Kidney capillary endothelial cell (primary cell): ENCODE measurements at regions not wholly inside any gene's neighbourhood (a gene's known extent, or its start where the extent isn't known, plus 50 kb on each side); places are given as distances from the start of the nearest gene placed in this dataset.
"Not testable (repeated sequence)": the region's sequence is repeated elsewhere in the genome, so short reads cannot be mapped to it uniquely, and the experiment has no call there.

Source experiments
- DNase-seq: peaks from one replicate; pipeline ENCODE4 v3.0.0-alpha.2; 2018; ENCODE audit warnings: low spot score

DNA sequence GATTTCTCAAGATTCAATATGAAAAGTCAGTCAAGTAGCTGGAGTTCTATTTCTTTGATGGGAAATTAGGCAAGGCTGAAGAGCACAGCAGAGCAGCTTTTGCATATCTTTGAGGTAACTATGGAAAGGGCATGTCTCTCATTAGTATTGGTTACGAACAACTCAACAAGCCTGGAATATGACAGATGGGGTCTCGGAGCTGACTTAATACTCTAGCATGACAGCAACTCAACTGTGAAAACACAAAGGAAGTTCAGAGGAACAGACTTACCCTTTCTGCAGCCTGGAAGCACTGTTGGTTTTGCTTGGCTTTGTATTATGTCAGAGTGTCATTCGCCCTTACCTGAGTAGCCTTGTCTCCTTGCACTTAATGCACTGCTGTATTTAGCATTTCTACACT is 79.9 kb upstream of the AADAT start:
- no peak for DNase-seq

DNA sequence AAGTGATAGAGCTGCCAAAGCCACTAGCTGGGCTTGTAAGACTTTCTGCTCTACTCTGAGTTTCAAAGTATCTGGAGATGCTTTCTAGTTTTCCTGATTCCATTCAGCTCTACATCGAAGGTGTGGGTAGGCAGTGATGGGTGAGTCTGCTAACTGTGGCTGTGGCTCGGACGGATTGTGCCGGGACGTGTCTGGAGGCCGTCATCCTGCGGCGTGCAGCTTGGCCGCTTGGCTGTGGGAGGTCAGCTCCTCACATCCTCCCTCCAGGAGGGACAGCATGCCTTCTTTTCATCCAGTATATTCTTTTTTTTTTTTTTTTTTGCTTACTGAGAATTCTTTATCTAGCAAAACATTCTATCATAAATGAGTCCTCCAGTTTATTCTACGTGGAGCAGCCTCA is 77.9 kb upstream of the AADAT start:
- no peak for DNase-seq

- not testable (repeated sequence) for DNase-seq
Observed at GRCh38 chr4:170166193-170166592, 76.4 kb upstream of the AADAT start.

DNA sequence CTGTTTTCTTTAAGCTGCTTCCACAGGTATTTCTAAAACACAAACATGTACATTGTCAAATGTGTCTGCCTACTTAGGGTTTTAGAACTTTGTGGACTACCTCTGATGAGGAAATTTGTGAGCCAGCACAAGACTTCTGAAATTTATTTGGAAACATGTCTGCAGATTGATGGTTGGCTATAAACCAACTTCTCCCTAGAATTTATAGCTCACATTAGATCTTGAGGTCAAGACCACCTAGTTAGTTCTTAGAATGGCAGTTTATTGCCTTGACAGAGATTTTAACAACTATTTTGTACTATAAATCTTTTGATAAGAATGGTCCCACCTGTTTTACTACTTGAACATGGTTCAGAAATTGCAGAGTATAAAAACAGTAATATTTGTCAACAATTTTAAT is 72.7 kb upstream of the AADAT start:
- DNase-seq: no peak

- DNase-seq: no peak
Observed at GRCh38 chr4:170157670-170158069, 67.9 kb upstream of the AADAT start.

- DNase-seq: no peak
Observed at GRCh38 chr4:170145120-170145519, 55.4 kb upstream of the AADAT start.

GRCh38 chr4:170139764-170140163 is 50.0 kb upstream of the AADAT start:
- no peak for DNase-seq
